ENCODE measurements at regions not wholly inside any gene's neighbourhood (a gene's known extent, or its start where the extent isn't known, plus 50 kb on each side); places are given as distances from the start of the nearest gene placed in this dataset.
"Not testable (repeated sequence)": the region's sequence is repeated elsewhere in the genome, so short reads cannot be mapped to it uniquely, and the experiment has no call there.

DNA sequence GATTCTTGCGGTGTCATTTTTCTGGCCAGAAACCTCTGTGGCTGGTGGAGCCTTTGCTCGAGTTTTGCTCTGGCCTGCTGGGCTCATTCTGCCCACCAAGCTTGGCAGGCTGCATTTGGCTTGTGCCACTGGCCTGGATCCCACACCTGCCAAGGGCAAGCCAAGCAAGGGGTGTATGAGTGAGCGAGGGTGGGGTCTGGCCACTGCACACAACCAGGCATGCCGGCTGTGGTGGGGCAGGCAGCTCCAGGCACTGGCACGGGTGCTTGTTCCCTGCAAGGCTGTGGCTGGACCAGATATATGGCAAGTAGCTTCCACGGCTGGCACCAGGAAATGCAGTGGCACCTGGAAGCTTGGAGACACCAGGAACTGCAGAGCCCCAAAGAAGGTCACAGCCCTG lies 68.6 kb upstream of the PPP3CA start:
- no peak for DNase-seq

DNA sequence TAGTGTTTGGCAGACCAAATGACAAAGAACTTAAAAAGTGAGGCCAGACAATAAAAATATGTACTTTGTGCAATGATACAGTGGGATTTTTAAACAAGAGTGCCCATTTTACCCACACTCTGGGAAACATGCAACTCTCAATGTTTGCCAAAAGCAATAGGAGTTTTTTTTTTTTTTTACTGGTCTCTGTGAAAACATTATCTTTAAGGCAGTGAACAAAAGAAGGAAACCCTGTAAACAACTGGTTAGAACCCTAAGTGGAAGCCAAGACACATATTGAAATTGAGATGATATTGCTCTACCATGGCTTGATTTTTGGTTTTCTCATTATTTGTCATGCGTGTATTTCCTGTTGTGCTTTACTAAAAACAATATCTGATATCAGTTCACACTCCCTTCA lies 67.2 kb upstream of the PPP3CA start:
- no peak for DNase-seq

DNA sequence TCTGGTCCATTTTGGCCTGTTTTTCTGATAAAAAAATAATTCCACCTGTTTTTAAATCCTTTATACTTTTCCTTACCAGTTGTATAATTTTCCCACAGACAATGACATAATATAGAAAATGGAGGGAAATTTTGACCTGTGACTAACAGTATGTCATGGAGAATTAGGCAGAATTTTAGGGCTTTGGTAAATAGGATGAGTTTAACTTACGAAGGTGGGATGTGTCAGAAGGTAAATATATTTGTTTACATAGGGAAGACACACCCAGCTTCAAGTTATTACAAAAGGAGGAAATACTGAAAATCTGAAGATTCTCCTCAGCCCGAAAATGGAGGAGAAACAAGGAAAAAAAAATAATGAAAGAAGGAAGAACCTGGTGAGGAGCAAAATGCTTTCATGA lies 64.6 kb upstream of the PPP3CA start:
- no peak for DNase-seq

DNA sequence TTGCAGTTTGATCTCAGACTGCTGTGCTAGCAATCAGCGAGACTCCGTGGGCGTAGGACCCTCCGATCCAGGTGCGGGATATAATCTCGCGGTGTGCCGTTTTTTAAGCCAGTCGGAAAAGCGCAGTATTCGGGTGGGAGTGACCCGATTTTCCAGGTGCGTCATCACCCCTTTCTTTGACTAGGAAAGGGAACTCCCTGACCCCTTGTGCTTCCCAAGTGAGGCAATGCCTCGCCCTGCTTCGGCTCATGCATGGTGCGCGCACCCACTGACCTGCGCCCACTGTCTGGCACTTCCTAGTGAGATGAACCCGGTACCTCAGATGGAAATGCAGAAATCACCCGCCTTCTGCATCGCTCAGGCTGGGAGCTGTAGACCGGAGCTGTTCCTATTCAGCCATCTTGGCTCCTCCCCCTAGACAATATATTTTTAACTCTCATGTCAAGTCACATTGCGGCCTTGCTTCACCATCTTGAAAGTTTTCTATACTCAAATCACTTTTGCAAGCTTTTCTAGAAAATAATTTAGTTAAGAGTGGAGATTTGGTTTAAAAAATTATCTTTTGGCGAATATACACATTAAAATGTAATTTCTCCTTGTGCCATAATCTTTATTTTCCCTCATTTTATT lies 64.1 kb upstream of the PPP3CA start:
- not testable (repeated sequence) for DNase-seq

DNA sequence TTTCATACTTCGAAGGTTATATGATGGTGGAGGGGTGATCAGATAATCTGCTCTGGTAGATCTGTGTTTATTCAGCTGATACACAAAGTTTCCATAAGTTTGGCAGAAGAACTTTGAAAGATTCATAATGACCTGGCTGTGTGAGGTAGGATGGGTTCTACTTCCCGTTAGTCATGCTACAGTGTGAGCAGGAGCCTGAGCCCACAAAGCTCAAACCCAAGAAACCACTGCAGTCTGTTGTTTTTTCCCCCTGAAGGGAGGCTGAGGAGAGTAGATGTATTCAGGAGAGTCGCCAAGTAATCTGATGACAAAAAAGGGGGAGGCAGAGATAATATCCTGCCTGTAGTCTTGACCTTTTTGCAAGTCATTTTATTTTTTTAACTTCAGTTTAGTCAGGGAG lies 52.8 kb upstream of the PPP3CA start:
- no peak for DNase-seq

DNA sequence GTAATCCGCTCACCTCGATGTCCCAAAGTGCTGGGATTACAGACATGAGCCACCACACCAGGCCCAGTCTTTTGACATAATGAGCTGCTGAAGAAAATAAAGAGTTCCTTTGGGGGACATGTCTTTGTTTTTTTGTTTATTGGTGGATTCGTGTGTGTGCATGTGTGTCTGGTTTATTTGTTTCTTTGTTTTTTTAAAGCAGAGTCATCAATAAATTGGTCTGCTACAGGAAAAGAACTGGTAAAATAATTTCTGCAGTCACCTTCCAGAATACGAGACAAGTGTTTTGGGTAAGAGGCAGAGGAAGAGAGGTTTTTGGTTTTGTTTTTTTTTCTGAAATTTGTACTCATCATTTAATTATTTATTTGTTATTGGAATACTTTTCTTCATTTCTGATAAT lies 51.5 kb upstream of the PPP3CA start:
- DNase-seq = no peak

Data from NCI-H1436 (cell line).